GM19463 (cell line): ENCODE measurements at regions not wholly inside any gene's neighbourhood (a gene's known extent, or its start where the extent isn't known, plus 50 kb on each side); places are given as distances from the start of the nearest gene placed in this dataset.
A peak's percentile ranks its signal among the peaks of the same experiment; 100 is the strongest.

Source experiments
- ATAC-seq: cut with Tn5 transposase; IDR thresholded peaks from one replicate; pipeline ENCODE4 v1.9.1; 2021; ENCODE audit warnings: mild to moderate bottlenecking, moderate library complexity; ENCODE audit not compliant: unreplicated experiment

DNA sequence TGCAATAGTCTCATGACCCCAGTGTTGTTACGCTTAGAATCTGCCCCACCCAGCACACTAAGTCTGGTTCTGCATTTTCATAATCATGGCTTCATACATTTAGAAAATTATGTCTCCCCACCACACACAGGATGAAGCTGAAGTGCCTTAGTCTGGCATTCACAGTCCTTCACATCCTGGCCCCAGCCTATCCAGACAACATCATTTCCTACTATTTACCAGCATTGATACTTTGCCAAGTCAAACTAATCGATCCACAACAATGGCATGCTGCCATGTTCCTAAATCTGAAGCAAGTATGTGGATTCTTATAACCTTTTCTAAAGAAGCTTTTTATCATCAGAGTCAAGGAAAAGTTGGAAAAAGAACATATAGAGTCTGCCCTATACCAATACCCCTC, 132.4 kb upstream of the FBXL4 start:
- no peak for ATAC-seq

- no peak for ATAC-seq
Measured at GRCh38 chr6:99079058-99079457, 131.3 kb upstream of the FBXL4 start.

DNA sequence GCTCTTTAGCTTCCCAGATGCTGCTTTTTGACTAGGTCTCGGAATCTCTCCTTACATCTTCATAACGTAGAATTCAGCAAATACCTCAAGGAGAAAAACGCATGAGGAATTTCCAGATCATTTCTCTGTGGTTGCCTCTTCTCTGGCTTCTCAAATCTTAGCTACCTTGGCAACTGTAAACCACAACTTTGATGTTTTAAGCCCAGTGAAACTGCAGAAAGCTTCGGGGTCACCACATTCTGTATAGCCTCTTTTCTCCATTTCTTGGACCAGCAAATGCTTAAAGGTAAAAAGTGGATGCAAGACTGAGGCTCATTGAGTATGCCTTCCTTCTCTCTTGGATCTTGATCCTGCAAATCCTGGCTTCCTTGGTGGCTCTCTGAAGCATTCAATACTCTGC, 125.5 kb upstream of the FBXL4 start:
- no peak for ATAC-seq

DNA sequence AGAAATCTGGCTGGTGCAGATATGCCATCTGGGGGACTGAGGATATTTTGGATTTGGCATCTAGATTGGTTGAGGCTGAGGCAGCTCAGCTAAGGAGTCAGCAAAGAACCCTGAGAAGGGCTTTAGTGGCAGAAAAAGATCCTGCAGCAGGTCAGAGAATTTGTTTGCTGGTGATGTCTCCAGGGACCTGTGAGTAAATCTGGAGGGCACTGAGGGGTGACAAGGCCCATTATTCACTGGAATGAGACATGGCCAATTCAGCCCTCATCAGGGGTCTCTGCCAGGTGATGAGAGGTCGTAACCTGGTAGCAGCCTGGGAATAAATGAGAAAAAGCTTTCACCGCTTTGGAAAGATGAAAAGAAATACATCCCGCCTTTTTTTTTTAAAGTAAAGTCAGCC, 118.3 kb upstream of the FBXL4 start:
- ATAC-seq = no peak

- no peak for ATAC-seq
Measured at GRCh38 chr6:99064834-99065233, 117.1 kb upstream of the FBXL4 start.

GRCh38 chr6:99036672-99037071, 88.9 kb upstream of the FBXL4 start:
- ATAC-seq = no peak

DNA sequence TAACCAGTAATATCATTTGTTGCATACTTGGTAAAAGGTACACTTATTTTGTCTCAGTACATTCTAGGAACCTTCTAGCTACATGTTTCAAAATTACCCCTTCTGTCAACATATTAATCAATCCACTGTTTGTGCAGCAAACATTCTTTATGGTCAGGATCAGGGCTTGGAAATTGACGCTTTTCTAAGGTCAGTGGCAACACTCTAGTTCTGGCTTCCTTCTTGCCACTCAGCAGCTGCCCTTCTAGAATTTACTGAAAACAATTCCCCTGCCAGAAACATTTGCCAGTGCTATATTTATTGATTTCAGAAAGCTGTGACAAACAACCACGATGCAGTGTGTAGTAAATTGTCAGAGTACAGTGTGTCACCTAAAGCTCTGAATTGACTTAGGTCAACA, 84.7 kb upstream of the FBXL4 start:
- no peak for ATAC-seq

DNA sequence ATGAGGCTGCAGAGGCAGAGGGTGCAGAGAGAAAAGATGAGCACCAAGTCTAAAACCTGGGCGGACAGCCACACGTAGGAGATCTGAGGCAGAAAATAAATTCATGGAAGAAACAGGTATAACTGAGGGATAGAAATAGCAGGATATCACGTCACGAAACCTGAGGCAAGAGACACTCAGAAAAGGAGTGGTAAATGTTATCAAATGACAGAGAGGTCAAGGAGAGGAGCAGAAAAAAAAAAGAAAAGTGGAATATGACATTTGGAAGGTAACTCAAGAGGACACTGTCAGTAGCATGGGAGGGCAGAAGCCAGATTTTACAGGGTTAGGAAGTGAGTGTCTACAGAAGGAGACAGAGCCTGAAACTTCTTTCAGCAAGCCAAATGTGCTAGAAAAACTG, 84.2 kb upstream of the FBXL4 start:
- no peak for ATAC-seq

DNA sequence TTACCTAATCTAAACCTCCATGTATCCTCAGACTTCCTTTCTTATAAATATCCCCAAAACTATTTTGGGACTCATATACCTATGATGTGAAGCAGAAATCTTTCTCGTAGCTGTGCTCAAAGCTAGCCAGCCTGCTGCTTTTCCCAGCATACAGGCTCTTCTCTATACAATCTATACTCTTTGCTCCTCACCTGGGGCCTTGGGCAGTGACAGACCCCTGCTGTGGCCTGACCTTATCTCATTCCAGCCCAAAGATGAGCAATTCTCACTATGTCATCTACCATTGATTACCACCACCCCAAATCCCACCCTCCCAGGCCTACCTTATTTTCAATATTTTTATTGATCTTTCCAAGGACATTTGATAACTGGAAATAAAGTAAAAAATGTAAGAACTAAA, 83.2 kb upstream of the FBXL4 start:
- ATAC-seq = no peak

GRCh38 chr6:99026135-99026534, 78.4 kb upstream of the FBXL4 start:
- ATAC-seq = no peak

- ATAC-seq = no peak
Measured at GRCh38 chr6:99024089-99024488, 76.3 kb upstream of the FBXL4 start.

- no peak for ATAC-seq
Measured at GRCh38 chr6:99022039-99022609, 74.4 kb upstream of the FBXL4 start.

DNA sequence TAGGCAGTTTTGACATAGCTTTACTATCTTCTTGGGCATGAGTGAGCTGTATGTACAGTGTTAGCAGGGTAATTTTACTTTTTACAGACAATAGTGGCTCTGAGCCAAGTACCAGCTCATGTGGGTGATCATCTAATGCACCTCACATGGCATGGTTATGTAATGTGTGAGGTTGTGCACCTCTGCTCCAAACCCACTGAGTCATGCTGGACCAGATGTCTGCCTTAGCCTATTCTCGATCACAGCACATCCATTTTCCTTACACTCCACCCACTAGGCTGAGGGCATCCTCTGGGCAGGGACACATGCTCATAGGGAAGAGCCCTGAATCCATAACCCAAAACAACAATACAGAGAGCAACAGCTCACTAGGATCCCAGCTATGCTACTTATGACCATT, 71.6 kb upstream of the FBXL4 start:
- no peak for ATAC-seq

GRCh38 chr6:99017150-99017549, 69.4 kb upstream of the FBXL4 start:
- ATAC-seq = no peak

DNA sequence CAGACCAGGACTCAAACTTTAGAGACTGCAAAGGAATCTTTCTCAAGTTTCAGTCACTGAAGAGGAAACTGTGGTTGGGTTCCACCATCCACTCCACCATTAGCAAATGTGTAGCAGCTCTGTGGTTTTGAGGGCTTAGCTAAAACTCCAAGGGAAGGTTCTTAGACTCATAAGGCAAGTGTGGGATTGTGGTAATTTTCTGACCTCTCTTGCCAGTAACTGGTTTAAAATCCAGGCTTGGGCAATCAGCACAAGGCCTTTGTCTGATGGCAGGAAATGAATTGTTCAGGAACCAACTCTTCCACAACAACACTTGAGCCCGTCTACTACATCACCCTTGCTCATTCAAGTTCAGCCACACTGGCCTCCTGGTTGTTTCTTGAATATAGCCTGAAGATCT, 68.6 kb upstream of the FBXL4 start:
- ATAC-seq = peak; percentile 52

- ATAC-seq = no peak
Measured at GRCh38 chr6:99014061-99014460, 66.3 kb upstream of the FBXL4 start.

GRCh38 chr6:99013661-99014060, 65.9 kb upstream of the FBXL4 start:
- ATAC-seq = no peak

DNA sequence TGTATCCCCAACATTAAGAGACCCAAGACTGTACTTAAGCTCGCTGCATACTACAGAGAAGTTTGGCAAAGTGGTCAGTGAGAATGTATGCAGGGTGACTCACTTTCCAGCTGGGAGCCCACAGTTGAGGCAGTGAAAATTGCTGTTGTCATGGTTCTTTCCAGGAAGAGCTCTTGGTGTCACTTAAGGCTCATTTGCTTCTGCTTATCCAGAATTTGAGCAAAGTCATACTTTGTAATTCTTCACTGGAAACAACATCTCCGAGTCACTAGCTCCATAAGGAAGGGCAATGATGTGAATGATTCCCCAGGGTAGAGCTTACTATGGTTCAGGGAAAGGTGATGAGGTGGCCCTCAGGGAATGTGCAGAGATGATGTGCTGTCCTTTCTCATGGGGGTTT, 65.4 kb upstream of the FBXL4 start:
- no peak for ATAC-seq

DNA sequence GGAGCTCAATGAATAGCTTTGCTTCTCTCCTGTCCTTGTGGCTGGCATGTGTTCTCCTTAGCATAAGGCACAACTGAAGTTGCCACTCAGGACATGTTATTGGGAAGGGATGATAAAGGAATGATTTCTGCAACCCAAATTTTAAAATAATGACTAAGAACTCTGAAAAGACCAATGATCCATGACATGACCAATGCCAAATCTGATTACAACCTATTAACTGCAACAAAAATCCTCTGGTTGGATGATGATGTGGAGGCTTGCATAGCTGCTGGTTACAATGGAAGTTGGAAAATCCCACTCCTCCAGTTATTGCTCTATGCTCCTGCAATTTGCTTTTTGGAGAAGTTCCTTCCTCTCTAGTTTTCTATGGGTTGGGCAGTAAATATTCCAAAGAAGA, 63.4 kb upstream of the FBXL4 start:
- no peak for ATAC-seq

DNA sequence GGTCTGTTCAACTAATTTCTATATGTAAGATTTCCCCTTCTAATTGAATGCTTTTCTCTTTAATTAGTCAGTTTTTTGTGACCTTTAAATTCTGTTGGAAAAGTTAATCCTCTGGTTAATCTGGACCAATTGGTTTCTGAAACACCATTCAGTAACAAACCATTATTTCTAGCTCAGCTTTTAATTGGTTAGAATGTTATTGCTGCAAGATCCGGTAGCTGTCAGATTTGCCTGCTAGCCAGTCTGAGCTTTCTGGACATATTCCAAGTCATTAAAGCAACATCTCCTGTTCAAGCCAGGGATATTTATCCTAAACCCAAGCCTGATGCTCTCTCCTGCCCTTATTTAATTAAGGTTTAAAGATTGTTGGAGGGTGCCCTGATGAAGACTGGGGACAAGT, 55.1 kb upstream of the FBXL4 start:
- ATAC-seq = no peak

GRCh38 chr6:98998103-98998502, 50.4 kb upstream of the FBXL4 start:
- ATAC-seq = no peak
